IPS-NIHi7 (cell line): ENCODE measurements at regions not wholly inside any gene's neighbourhood (a gene's known extent, or its start where the extent isn't known, plus 50 kb on each side); places are given as distances from the start of the nearest gene placed in this dataset.
"Not testable (repeated sequence)": the region's sequence is repeated elsewhere in the genome, so short reads cannot be mapped to it uniquely, and the experiment has no call there.

Source experiments
- DNase-seq: peaks from one replicate; pipeline ENCODE4 v3.0.0; 2012; ENCODE audit warnings: mixed read lengths; ENCODE audit errors: extremely low spot score

- DNase-seq, result no peak
These were observed 270.1 kb upstream of the ARSJ start for GRCh38 chr4:114249561-114249960.

- DNase-seq, result no peak
These were observed 270.5 kb upstream of the ARSJ start for GRCh38 chr4:114249976-114250375.

- DNase-seq, result no peak
These were observed 271.0 kb upstream of the ARSJ start for GRCh38 chr4:114250439-114250891.

- DNase-seq, result no peak
These were observed 271.6 kb upstream of the ARSJ start for GRCh38 chr4:114251020-114251419.

GRCh38 chr4:114252499-114252898, 273.1 kb upstream of the ARSJ start:
- DNase-seq, result no peak

GRCh38 chr4:114257501-114257900, 278.1 kb upstream of the ARSJ start:
- no peak for DNase-seq

- DNase-seq, result not testable (repeated sequence)
These were observed 283.0 kb upstream of the ARSJ start for GRCh38 chr4:114262421-114262820.

- DNase-seq, result no peak
These were observed 283.8 kb upstream of the ARSJ start for GRCh38 chr4:114263233-114263632.

- no peak for DNase-seq
These were observed 285.0 kb upstream of the ARSJ start for GRCh38 chr4:114264452-114264851.

- no peak for DNase-seq
These were observed 285.4 kb upstream of the ARSJ start for GRCh38 chr4:114264877-114265291.

GRCh38 chr4:114265342-114265741, 285.9 kb upstream of the ARSJ start:
- no peak for DNase-seq

GRCh38 chr4:114267976-114268375, 288.5 kb upstream of the ARSJ start:
- DNase-seq, result no peak

- DNase-seq, result no peak
These were observed 291.6 kb upstream of the ARSJ start for GRCh38 chr4:114271031-114271430.

GRCh38 chr4:114272226-114272625, 292.8 kb upstream of the ARSJ start:
- no peak for DNase-seq

- no peak for DNase-seq
These were observed 293.8 kb upstream of the ARSJ start for GRCh38 chr4:114273238-114273637.

- DNase-seq, result no peak
These were observed 298.2 kb upstream of the ARSJ start for GRCh38 chr4:114277690-114278089.

GRCh38 chr4:114279066-114279465, 299.6 kb upstream of the ARSJ start:
- DNase-seq, result no peak

- DNase-seq, result no peak
These were observed 300.3 kb upstream of the ARSJ start for GRCh38 chr4:114279711-114280110.

GRCh38 chr4:114280645-114281044, 301.2 kb upstream of the ARSJ start:
- no peak for DNase-seq

GRCh38 chr4:114281164-114281960, 301.9 kb upstream of the ARSJ start:
- DNase-seq, result no peak

GRCh38 chr4:114282937-114283336, 303.5 kb upstream of the ARSJ start:
- DNase-seq, result no peak

- DNase-seq, result no peak
These were observed 305.2 kb upstream of the ARSJ start for GRCh38 chr4:114284629-114285028.

GRCh38 chr4:114286262-114286810, 306.9 kb upstream of the ARSJ start:
- DNase-seq, result no peak
